ENCODE measurements at regions not wholly inside any gene's neighbourhood (a gene's known extent, or its start where the extent isn't known, plus 50 kb on each side); places are given as distances from the start of the nearest gene placed in this dataset.

- TF ChIP-seq CTCF (IDR thresholded peaks at IDR 0.05) (no peak), POLR2A (IDR thresholded peaks at IDR 0.05) (no peak)
Measured at GRCh38 chr9:107925749-107926297, 436.3 kb upstream of the KLF4 start.
